ENCODE measurements at regions not wholly inside any gene's neighbourhood (a gene's known extent, or its start where the extent isn't known, plus 50 kb on each side); places are given as distances from the start of the nearest gene placed in this dataset.
"Not testable (repeated sequence)": the region's sequence is repeated elsewhere in the genome, so short reads cannot be mapped to it uniquely, and the experiment has no call there.

GRCh38 chr20:40634891-40635290 is 54.1 kb downstream of the MAFB start:
- no peak for DNase-seq (ENCODE audit: low spot score)

GRCh38 chr20:40633123-40633850 is 55.7 kb downstream of the MAFB start:
- DNase-seq (ENCODE audit: low spot score), result no peak
- no peak for TF ChIP-seq CTCF (IDR thresholded peaks at IDR 0.05; ENCODE audit: extremely low read depth, missing control alignments)

More at GRCh38 chr20:40634891-40635290, 54.1 kb downstream of the MAFB start:
- TF ChIP-seq CTCF (IDR thresholded peaks at IDR 0.05; ENCODE audit: extremely low read depth, missing control alignments), result no peak

GRCh38 chr20:40632346-40632976 is 56.6 kb downstream of the MAFB start:
- no peak for DNase-seq (ENCODE audit: low spot score)
- TF ChIP-seq CTCF (IDR thresholded peaks at IDR 0.05; ENCODE audit: extremely low read depth, missing control alignments), result no peak

GRCh38 chr20:40631119-40631631 is 57.9 kb downstream of the MAFB start:
- no peak for TF ChIP-seq CTCF (IDR thresholded peaks at IDR 0.05; ENCODE audit: extremely low read depth, missing control alignments)
- DNase-seq (ENCODE audit: low spot score), result no peak

- no peak for DNase-seq (ENCODE audit: low spot score)
- TF ChIP-seq CTCF (IDR thresholded peaks at IDR 0.05; ENCODE audit: extremely low read depth, missing control alignments), result no peak
Observed at GRCh38 chr20:40630713-40631112, 58.3 kb downstream of the MAFB start.

GRCh38 chr20:40630099-40630498 is 58.9 kb downstream of the MAFB start:
- TF ChIP-seq CTCF (IDR thresholded peaks at IDR 0.05; ENCODE audit: extremely low read depth, missing control alignments), result no peak
- no peak for DNase-seq (ENCODE audit: low spot score)

GRCh38 chr20:40628877-40629276 is 60.2 kb downstream of the MAFB start:
- TF ChIP-seq CTCF (IDR thresholded peaks at IDR 0.05; ENCODE audit: extremely low read depth, missing control alignments), result no peak
- no peak for DNase-seq (ENCODE audit: low spot score)

GRCh38 chr20:40619053-40619452 is 70.0 kb downstream of the MAFB start:
- not testable (repeated sequence) for DNase-seq (ENCODE audit: low spot score)
